HepG2 (cell line): ENCODE measurements at regions not wholly inside any gene's neighbourhood (a gene's known extent, or its start where the extent isn't known, plus 50 kb on each side); places are given as distances from the start of the nearest gene placed in this dataset.
"Not testable (repeated sequence)": the region's sequence is repeated elsewhere in the genome, so short reads cannot be mapped to it uniquely, and the experiment has no call there.

ENCODE experiments used
- ATAC-seq: fragments of 200-7000 bp; cut with Tn5 transposase; 3 replicates; pipeline ENCODE4 v1.9.1; 2020; ENCODE audit warnings: mild to moderate bottlenecking, moderate library complexity
- BruUV-seq: library from RNA; stranded (reverse); fragments of 400-500 nt; replicated peaks from 2 replicates; lab custom pipeline; 2021; lab: Mats Ljungman, UMichigan
- CTCF ChIA-PET: fragments of 300-600 bp; formaldehyde crosslinking; extraction: SDS; loops from one replicate; lab custom pipeline; 2021; ENCODE audit warnings: low total read pairs, inconsistent platforms, low intra/inter-chr PET ratio; lab: Yijun Ruan, JAX
- POLR2A ChIA-PET: fragments of 350-600 bp; sonication (Branson Sonifier 250); formaldehyde crosslinking; loops from one replicate; lab custom pipeline; 2020; ENCODE audit warnings: antibody characterized with exemption, inconsistent platforms; lab: Yijun Ruan, JAX
- DNase-seq: peaks from one replicate; pipeline ENCODE4 v3.0.0-alpha.2; 2015; ENCODE audit warnings: low spot score
- FAIRE-seq: peaks from 3 replicates; lab custom pipeline; 2011; peaks lifted over from hg19 to GRCh38; lab: Jason Lieb, UNC
- H2AFZ ChIP-seq: one replicate; pipeline ENCODE4 v1.6.1; 2011; ENCODE audit warnings: low read length, inconsistent platforms
- H3K27ac ChIP-seq: fragments of 300-600 bp; 3 replicates; pipeline ENCODE4 v1.8.0; 2011; ENCODE audit warnings: mixed run types, mild to moderate bottlenecking, mixed read lengths, low read length, inconsistent platforms; ENCODE audit not compliant: insufficient read depth; ENCODE audit errors: extremely low read length
- H3K27me3 ChIP-seq, 2 experiments: fragments of 200-600 bp in 1 of 2; 2 replicates in 1 of 2; 3 replicates in 1 of 2; pipeline versions ENCODE4 v1.6.0 to v1.8.0; 2011; ENCODE audit warnings: low read length in 2 of 2, mild to moderate bottlenecking in 2 of 2, moderate library complexity in 2 of 2, inconsistent platforms in 1 of 2; ENCODE audit not compliant: insufficient read depth in 2 of 2, control insufficient read depth in 1 of 2
- H3K36me3 ChIP-seq, 2 experiments: fragments of 200-600 bp in 1 of 2; replicated peaks in 1 of 2; 2 replicates in 1 of 2; 3 replicates in 1 of 2; pipeline versions ENCODE4 v1.5.1 to v1.8.0; 2011; ENCODE audit warnings: low read length in 2 of 2, inconsistent platforms in 1 of 2; ENCODE audit not compliant: insufficient read depth in 2 of 2, control insufficient read depth in 1 of 2
- H3K4me1 ChIP-seq: 2 replicates; pipeline ENCODE4 v1.5.1; 2012; ENCODE audit warnings: low read length, inconsistent platforms; ENCODE audit not compliant: insufficient read depth
- H3K4me2 ChIP-seq: 2 replicates; pipeline ENCODE4 v1.6.0; 2011; ENCODE audit warnings: low read depth, low read length, inconsistent platforms
- H3K4me3 ChIP-seq, 3 experiments: fragments of 200-600 bp in 1 of 3; sonication (generic), shearing (Covaris generic) in 1 of 3; replicated peaks in 1 of 3; 2 replicates each; pipeline ENCODE4 v1.5.1; 2011 to 2016; ENCODE audit warnings: low read length in 3 of 3, inconsistent platforms in 2 of 3, low read depth in 2 of 3, mild to moderate bottlenecking in 2 of 3, control low read depth in 1 of 3, mixed read lengths in 1 of 3; ENCODE audit not compliant: insufficient read depth in 1 of 3
- H3K79me2 ChIP-seq: one replicate; pipeline ENCODE4 v1.6.1; 2011; ENCODE audit warnings: low read length, inconsistent platforms; ENCODE audit not compliant: insufficient read depth
- H3K9ac ChIP-seq: 2 replicates; pipeline ENCODE4 v1.6.0; 2011; ENCODE audit warnings: mild to moderate bottlenecking, low read depth, low read length, inconsistent platforms; ENCODE audit not compliant: insufficient read depth
- H3K9me3 ChIP-seq: 2 replicates; pipeline ENCODE4 v1.5.1; 2012; ENCODE audit warnings: mild to moderate bottlenecking, low read length
- H4K20me1 ChIP-seq: 2 replicates; pipeline ENCODE4 v1.6.0; 2011; ENCODE audit warnings: inconsistent platforms, mild to moderate bottlenecking, low read length, moderate library complexity; ENCODE audit not compliant: insufficient read depth
- JUND ChIP-seq: sonication (generic); formaldehyde crosslinking; IDR thresholded peaks from 2 replicates; pipeline ENCODE4 v1.8.0; 2022; ENCODE audit warnings: mild to moderate bottlenecking, missing genetic modification reagents
- NCOA1 ChIP-seq: sonication (generic); formaldehyde crosslinking; IDR thresholded peaks from 2 replicates; pipeline ENCODE4 v1.9.0; 2021; ENCODE audit warnings: missing genetic modification reagents
- TERF1 ChIP-seq: sonication (generic); formaldehyde crosslinking; IDR thresholded peaks from 2 replicates; pipeline ENCODE4 v1.8.0; 2022; ENCODE audit warnings: mild to moderate bottlenecking, missing genetic modification reagents, moderate library complexity
- WGBS: methylation state at CpG from one replicate; pipeline ENCODE4 v1.1.6; 2017; ENCODE audit warnings: low lambda C conversion rate; 5-methylcytosine and 5-hydroxymethylcytosine counted together
- in situ Hi-C: cut with HindIII; loops from 2 replicates; pipeline ENCODE4 v1.10.0; 2017; ENCODE audit warnings: low pct_unique_long_range_greater_than_20kb; ENCODE audit not compliant: extremely low pct_ligation_motif_present
- intact Hi-C: fragments of 100-400 bp; cut with micrococcal nuclease; formaldehyde crosslinking; loops from one replicate; pipeline ENCODE4 v1.10.0; 2022; ENCODE audit not compliant: unreplicated experiment
- TF ChIP-seq, protein P1 (sequence below): IDR thresholded peaks from 2 replicates; pipeline ENCODE4 v1.6.1; 2016; ENCODE audit warnings: low read depth, control low read depth

- H3K36me3 ChIP-seq, H4K20me1 ChIP-seq, H3K27me3 ChIP-seq, in situ Hi-C loops, FAIRE-seq, H3K9me3 ChIP-seq, H3K4me3 ChIP-seq, DNase-seq, H3K27ac ChIP-seq, BruUV-seq, POLR2A ChIA-PET, H3K4me1 ChIP-seq, intact Hi-C loops, H3K4me2 ChIP-seq, CTCF ChIA-PET, H3K9ac ChIP-seq, H3K79me2 ChIP-seq, H2AFZ ChIP-seq, ATAC-seq: not testable (repeated sequence)
- WGBS = 2% methylated on average over 4 of the region's 4 CpGs
Measured at GRCh38 chr10:21106931-21107330, 209.8 kb upstream of the NEBL start.

GRCh38 chr10:21105331-21105730 is 208.2 kb upstream of the NEBL start:
- H4K20me1 ChIP-seq, H3K4me3 ChIP-seq, CTCF ChIA-PET, DNase-seq, POLR2A ChIA-PET, FAIRE-seq, H3K4me1 ChIP-seq, H2AFZ ChIP-seq, H3K4me2 ChIP-seq, in situ Hi-C loops, H3K79me2 ChIP-seq, ATAC-seq, BruUV-seq, H3K9me3 ChIP-seq, H3K27ac ChIP-seq, H3K27me3 ChIP-seq, H3K36me3 ChIP-seq, intact Hi-C loops, H3K9ac ChIP-seq: not testable (repeated sequence)
- WGBS = 12% methylated on average over 3 of the region's 3 CpGs

GRCh38 chr10:21100871-21101514 is 203.9 kb upstream of the NEBL start:
- FAIRE-seq = no peak
- no peaks in the 10 kb centered on the region for H3K4me1 ChIP-seq
- no peak overlapping the region for H3K4me2 ChIP-seq
- CTCF ChIA-PET = no interaction called here
- no peak overlapping the region for H3K27ac ChIP-seq
- BruUV-seq = no TSS peak
- no peaks in the 10 kb centered on the region for H3K79me2 ChIP-seq
- DNase-seq = no peak
- POLR2A ChIA-PET = no interaction called here
- H3K9me3 ChIP-seq = no peaks in the 10 kb centered on the region
- H3K9ac ChIP-seq = no peak overlapping the region
- no peak overlapping the region for H2AFZ ChIP-seq
- 31% methylated on average over 7 of the region's 7 CpGs for WGBS
- in situ Hi-C loops = no loop called here
- H3K4me3 ChIP-seq = no peak overlapping the region
- no peak for ATAC-seq
- H4K20me1 ChIP-seq = no peaks in the 10 kb centered on the region
- intact Hi-C loops = no loop called here
- H3K36me3 ChIP-seq = no peaks in the 10 kb centered on the region
- peaks cover 0 to 5% of the 10 kb centered on the region in 2 experiments; a peak in 2 of 5 replicates for H3K27me3 ChIP-seq
- TF ChIP-seq JUND (CRISPR knock-in tag) = no peak
- TF ChIP-seq TERF1 (CRISPR knock-in tag) = no peak
- TF ChIP-seq, protein P1, sequence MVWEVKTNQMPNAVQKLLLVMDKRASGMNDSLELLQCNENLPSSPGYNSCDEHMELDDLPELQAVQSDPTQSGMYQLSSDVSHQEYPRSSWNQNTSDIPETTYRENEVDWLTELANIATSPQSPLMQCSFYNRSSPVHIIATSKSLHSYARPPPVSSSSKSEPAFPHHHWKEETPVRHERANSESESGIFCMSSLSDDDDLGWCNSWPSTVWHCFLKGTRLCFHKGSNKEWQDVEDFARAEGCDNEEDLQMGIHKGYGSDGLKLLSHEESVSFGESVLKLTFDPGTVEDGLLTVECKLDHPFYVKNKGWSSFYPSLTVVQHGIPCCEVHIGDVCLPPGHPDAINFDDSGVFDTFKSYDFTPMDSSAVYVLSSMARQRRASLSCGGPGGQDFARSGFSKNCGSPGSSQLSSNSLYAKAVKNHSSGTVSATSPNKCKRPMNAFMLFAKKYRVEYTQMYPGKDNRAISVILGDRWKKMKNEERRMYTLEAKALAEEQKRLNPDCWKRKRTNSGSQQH (CRISPR knock-in tag) = no peak
- no peak for TF ChIP-seq NCOA1 (CRISPR knock-in tag)
